ENCODE measurements at regions not wholly inside any gene's neighbourhood (a gene's known extent, or its start where the extent isn't known, plus 50 kb on each side); places are given as distances from the start of the nearest gene placed in this dataset.
A peak's percentile ranks its signal among the peaks of the same experiment; 100 is the strongest.
"Not testable (repeated sequence)": the region's sequence is repeated elsewhere in the genome, so short reads cannot be mapped to it uniquely, and the experiment has no call there.

DNA sequence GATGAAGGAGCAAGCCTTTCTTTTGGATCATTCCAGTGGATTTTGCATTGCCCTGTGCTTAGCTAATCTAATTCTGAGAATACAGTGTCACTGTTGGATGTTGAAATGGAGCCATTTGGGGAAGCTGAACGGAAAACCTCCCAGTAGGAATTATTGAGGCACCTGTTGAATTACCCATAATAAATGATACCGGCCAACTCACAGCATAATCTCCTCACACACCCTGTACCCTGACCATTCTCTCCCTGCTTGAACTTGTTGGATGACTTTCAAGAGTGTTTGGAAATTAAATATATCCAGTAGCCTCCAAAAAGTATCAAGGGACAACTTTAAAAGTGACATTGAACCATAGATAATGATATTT, 171.4 kb upstream of the HES1 start:
- TF ChIP-seq, protein P1, sequence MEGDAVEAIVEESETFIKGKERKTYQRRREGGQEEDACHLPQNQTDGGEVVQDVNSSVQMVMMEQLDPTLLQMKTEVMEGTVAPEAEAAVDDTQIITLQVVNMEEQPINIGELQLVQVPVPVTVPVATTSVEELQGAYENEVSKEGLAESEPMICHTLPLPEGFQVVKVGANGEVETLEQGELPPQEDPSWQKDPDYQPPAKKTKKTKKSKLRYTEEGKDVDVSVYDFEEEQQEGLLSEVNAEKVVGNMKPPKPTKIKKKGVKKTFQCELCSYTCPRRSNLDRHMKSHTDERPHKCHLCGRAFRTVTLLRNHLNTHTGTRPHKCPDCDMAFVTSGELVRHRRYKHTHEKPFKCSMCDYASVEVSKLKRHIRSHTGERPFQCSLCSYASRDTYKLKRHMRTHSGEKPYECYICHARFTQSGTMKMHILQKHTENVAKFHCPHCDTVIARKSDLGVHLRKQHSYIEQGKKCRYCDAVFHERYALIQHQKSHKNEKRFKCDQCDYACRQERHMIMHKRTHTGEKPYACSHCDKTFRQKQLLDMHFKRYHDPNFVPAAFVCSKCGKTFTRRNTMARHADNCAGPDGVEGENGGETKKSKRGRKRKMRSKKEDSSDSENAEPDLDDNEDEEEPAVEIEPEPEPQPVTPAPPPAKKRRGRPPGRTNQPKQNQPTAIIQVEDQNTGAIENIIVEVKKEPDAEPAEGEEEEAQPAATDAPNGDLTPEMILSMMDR (conservative IDR thresholded peaks at IDR 0.05), result no peak
- H3K27ac Mint-ChIP-seq (ENCODE audit: unreplicated experiment), result no peak overlapping the region
- peaks cover 68% of the 10 kb centered on the region for H3K4me1 Mint-ChIP-seq
- no peaks in the 10 kb centered on the region for H3K36me3 Mint-ChIP-seq (ENCODE audit: low read depth)
- no peak for DNase-seq (ENCODE audit: low read depth, low spot score)
- H3K9me3 Mint-ChIP-seq, result no peaks in the 10 kb centered on the region
- peaks cover 7% of the 10 kb centered on the region for H3K27me3 Mint-ChIP-seq (ENCODE audit: low read depth)
- H3K4me3 Mint-ChIP-seq, result no peak overlapping the region

DNA sequence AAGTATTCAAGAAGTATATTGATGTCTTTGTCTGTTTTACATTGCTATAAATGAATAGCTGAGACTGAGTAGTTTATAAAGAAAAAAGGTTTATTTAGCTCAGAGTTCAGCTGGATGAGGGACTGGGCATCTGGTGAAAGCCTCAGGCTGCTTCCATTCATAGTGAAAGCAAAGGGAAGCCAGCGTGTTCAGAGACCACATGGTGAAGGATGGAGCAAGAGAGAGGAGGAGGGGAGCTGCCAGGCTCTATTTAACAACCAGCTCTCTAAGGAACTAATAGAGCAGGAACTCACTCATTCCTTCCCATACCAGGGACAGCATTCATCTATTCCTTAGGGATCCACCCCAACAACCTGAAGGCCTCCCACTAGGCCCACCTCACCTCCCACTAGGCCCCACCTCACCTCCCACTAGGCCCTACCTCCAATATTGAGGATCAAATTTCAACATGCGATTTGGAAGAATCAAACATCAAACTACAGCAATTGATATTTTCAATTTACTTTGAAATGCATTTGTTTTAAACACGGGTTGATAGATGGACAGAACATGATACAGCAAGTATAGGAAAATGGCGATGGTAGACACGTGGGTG, 167.5 kb upstream of the HES1 start:
- H3K9me3 Mint-ChIP-seq, result peaks cover 2% of the 10 kb centered on the region
- no peak overlapping the region for H3K27ac Mint-ChIP-seq (ENCODE audit: unreplicated experiment)
- H3K4me3 Mint-ChIP-seq, result no peak overlapping the region
- no peaks in the 10 kb centered on the region for H3K36me3 Mint-ChIP-seq (ENCODE audit: low read depth)
- peaks cover 55% of the 10 kb centered on the region for H3K4me1 Mint-ChIP-seq
- no peak for DNase-seq (ENCODE audit: low read depth, low spot score)
- TF ChIP-seq, protein P1 (conservative IDR thresholded peaks at IDR 0.05), result no peak
- H3K27me3 Mint-ChIP-seq (ENCODE audit: low read depth), result peaks cover 11% of the 10 kb centered on the region

DNA sequence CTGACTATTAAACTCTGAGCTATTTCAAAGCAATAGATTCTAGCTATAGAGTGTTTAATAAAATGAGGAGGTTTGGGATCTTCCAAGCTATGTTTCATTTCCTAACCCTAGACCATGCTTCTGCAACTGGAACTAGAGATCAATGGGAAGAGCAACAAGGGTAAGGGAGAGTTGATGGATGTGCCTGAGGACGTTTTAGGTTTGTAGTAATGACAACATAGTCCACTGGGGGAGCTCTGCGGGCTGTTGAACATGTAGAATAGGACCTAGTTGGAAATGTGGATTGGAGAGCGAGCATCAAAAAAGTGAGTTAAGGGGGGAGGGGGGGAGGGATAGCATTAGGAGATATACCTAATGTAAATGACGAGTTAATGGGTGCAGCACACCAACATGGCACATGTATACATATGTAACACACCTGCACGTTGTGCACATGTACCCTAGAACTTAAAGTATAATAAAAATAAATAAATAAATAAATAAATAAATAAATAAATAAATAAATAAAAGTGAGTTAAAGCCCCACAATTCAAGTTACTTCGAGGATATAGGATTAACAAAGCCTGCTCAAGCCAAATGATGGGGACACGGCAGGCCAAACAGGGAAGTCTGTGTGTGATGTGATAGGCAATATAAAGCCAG, 165.7 kb upstream of the HES1 start:
- not testable (repeated sequence) for H3K9me3 Mint-ChIP-seq; H3K27ac Mint-ChIP-seq (ENCODE audit: unreplicated experiment); H3K36me3 Mint-ChIP-seq (ENCODE audit: low read depth)
- peaks cover 21% of the 10 kb centered on the region for H3K27me3 Mint-ChIP-seq (ENCODE audit: low read depth)
- peaks cover 64% of the 10 kb centered on the region for H3K4me1 Mint-ChIP-seq
- TF ChIP-seq, protein P1 (conservative IDR thresholded peaks at IDR 0.05), result peak; percentile 62
- peak overlapping the region; percentile 7 for H3K4me3 Mint-ChIP-seq
- peak; percentile 58 for DNase-seq (ENCODE audit: low read depth, low spot score)

DNA sequence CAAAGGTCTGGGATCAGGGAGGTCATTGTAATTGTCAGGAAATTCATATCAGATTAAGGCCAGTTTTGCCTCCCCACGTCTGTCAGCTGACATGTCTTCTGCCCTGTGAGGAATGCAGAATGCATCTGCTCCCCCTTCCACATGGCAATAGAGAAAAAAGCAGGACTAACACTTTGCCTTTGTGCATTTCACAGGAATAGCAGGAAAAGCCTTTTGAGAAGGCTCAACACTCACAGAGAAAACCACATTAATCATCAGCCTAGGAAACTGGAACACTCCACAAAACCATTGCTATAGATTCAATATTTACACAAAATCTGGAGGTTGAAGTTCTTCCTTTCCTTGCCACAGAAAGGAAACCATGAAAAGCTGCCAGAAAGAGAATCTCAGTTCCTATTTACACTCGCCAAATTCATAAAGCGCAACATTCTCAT, 165.2 kb upstream of the HES1 start:
- no peak overlapping the region for H3K27ac Mint-ChIP-seq (ENCODE audit: unreplicated experiment)
- TF ChIP-seq, protein P1 (conservative IDR thresholded peaks at IDR 0.05), result no peak
- no peak for DNase-seq (ENCODE audit: low read depth, low spot score)
- peaks cover 65% of the 10 kb centered on the region for H3K4me1 Mint-ChIP-seq
- peaks cover 2% of the 10 kb centered on the region for H3K9me3 Mint-ChIP-seq
- H3K36me3 Mint-ChIP-seq (ENCODE audit: low read depth), result no peaks in the 10 kb centered on the region
- H3K4me3 Mint-ChIP-seq, result no peak overlapping the region
- H3K27me3 Mint-ChIP-seq (ENCODE audit: low read depth), result peaks cover 22% of the 10 kb centered on the region

GRCh38 chr3:193971261-193971751, 164.6 kb upstream of the HES1 start:
- Mint-ChIP-seq H3K27ac (ENCODE audit: unreplicated experiment) (no peak overlapping the region), H3K4me1 (peaks cover 66% of the 10 kb centered on the region), H3K27me3 (ENCODE audit: low read depth) (peaks cover 20% of the 10 kb centered on the region), H3K36me3 (ENCODE audit: low read depth) (no peaks in the 10 kb centered on the region), H3K4me3 (no peak overlapping the region), H3K9me3 (peaks cover 2% of the 10 kb centered on the region)
- no peak for DNase-seq (ENCODE audit: low read depth, low spot score)
- TF ChIP-seq, protein P1 (conservative IDR thresholded peaks at IDR 0.05), result no peak

All from neural crest cell (in vitro differentiated cells).